ENCODE measurements at regions not wholly inside any gene's neighbourhood (a gene's known extent, or its start where the extent isn't known, plus 50 kb on each side); places are given as distances from the start of the nearest gene placed in this dataset.

GRCh38 chr18:65623676-65624075 lies 127.1 kb upstream of the CDH7 start:
- Histone ChIP-seq H3K4me2 (ENCODE audit: control insufficient read depth, extremely low read depth, insufficient read depth, low read depth, low read length) (no peak overlapping the region), H3K36me3 (ENCODE audit: control insufficient read depth in 2 of 2, extremely low read depth in 1 of 2, insufficient read depth in 2 of 2, low read length in 2 of 2) (no peaks in the 10 kb centered on the region), H3K27ac (ENCODE audit: control insufficient read depth, insufficient read depth, low read length) (no peak overlapping the region), H3K9me1 (ENCODE audit: control insufficient read depth, extremely low read depth, insufficient read depth, low read length) (no peaks in the 10 kb centered on the region), H3K4me1 (ENCODE audit: control insufficient read depth, extremely low read depth, insufficient read depth, low read length) (no peaks in the 10 kb centered on the region), H2AFZ (ENCODE audit: control insufficient read depth, low read length) (no peak overlapping the region), H3K9ac (ENCODE audit: control insufficient read depth, extremely low read depth, insufficient read depth, low read length) (no peak overlapping the region), H3K27me3 (ENCODE audit: control insufficient read depth, extremely low read depth, insufficient read depth, low read length) (no peaks in the 10 kb centered on the region), H3K79me2 (ENCODE audit: control insufficient read depth, insufficient read depth, low read length) (no peaks in the 10 kb centered on the region), H3K4me3 (ENCODE audit: control insufficient read depth in 2 of 3, extremely low read depth in 1 of 3, insufficient read depth in 2 of 3, low read depth in 1 of 3, low read length in 3 of 3) (no peak overlapping the region), H4K20me1 (ENCODE audit: control insufficient read depth, extremely low read depth, insufficient read depth, low read length) (no peaks in the 10 kb centered on the region), H3K9me3 (ENCODE audit: control insufficient read depth, low read depth, low read length) (peaks cover 4% of the 10 kb centered on the region)
- TF ChIP-seq, protein P1, sequence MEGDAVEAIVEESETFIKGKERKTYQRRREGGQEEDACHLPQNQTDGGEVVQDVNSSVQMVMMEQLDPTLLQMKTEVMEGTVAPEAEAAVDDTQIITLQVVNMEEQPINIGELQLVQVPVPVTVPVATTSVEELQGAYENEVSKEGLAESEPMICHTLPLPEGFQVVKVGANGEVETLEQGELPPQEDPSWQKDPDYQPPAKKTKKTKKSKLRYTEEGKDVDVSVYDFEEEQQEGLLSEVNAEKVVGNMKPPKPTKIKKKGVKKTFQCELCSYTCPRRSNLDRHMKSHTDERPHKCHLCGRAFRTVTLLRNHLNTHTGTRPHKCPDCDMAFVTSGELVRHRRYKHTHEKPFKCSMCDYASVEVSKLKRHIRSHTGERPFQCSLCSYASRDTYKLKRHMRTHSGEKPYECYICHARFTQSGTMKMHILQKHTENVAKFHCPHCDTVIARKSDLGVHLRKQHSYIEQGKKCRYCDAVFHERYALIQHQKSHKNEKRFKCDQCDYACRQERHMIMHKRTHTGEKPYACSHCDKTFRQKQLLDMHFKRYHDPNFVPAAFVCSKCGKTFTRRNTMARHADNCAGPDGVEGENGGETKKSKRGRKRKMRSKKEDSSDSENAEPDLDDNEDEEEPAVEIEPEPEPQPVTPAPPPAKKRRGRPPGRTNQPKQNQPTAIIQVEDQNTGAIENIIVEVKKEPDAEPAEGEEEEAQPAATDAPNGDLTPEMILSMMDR (optimal IDR thresholded peaks at IDR 0.05 in 1 of 3, IDR thresholded peaks at IDR 0.05 in 1 of 3, conservative IDR thresholded peaks at IDR 0.05 in 1 of 3; ENCODE audit: extremely low read depth in 1 of 3, insufficient read depth in 2 of 3, low read length in 3 of 3) = no peak
- DNase-seq (ENCODE audit: low read depth, low spot score) (no peak), FAIRE-seq (no peak)
- dilution Hi-C loops (cut with MboI; ENCODE audit: extremely low pct_ligation_motif_present, low sequenced_read_pairs) = no loop called here

DNA sequence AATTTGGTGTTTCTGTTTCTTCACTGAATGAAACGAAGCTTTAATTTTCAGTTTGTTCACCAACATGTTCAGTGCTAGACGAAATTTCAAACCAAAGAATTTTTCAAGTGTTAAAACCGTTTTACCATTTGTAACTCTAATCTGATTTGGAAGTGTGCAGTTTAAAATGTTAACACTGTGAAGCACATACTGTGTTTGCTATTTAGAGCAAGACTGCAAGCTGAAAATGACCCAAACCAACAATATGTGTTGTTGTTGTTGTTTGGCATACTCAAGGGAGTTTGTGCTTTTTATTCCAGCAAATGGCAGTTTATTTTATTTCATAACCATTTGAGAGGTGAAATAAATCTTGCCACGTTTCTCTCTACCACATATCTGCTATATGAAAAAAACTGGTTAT lies 128.4 kb upstream of the CDH7 start:
- DNase-seq (ENCODE audit: low read depth, low spot score) = no peak
- H3K27ac ChIP-seq (ENCODE audit: control insufficient read depth, insufficient read depth, low read length) = no peak overlapping the region
- dilution Hi-C loops (cut with MboI; ENCODE audit: extremely low pct_ligation_motif_present, low sequenced_read_pairs) = no loop called here
- H3K27me3 ChIP-seq (ENCODE audit: control insufficient read depth, extremely low read depth, insufficient read depth, low read length) = no peaks in the 10 kb centered on the region
- no peak for FAIRE-seq
- H3K4me1 ChIP-seq (ENCODE audit: control insufficient read depth, extremely low read depth, insufficient read depth, low read length) = no peaks in the 10 kb centered on the region
- H3K36me3 ChIP-seq (ENCODE audit: control insufficient read depth in 2 of 2, extremely low read depth in 1 of 2, insufficient read depth in 2 of 2, low read length in 2 of 2) = no peaks in the 10 kb centered on the region
- H4K20me1 ChIP-seq (ENCODE audit: control insufficient read depth, extremely low read depth, insufficient read depth, low read length) = no peaks in the 10 kb centered on the region
- H3K79me2 ChIP-seq (ENCODE audit: control insufficient read depth, insufficient read depth, low read length) = no peaks in the 10 kb centered on the region
- no peak overlapping the region for H3K9ac ChIP-seq (ENCODE audit: control insufficient read depth, extremely low read depth, insufficient read depth, low read length)
- H2AFZ ChIP-seq (ENCODE audit: control insufficient read depth, low read length) = no peak overlapping the region
- no peak overlapping the region for H3K4me2 ChIP-seq (ENCODE audit: control insufficient read depth, extremely low read depth, insufficient read depth, low read depth, low read length)
- no peak for TF ChIP-seq EZH2 (IDR thresholded peaks at IDR 0.05; ENCODE audit: low read length)
- TF ChIP-seq, protein P1 (optimal IDR thresholded peaks at IDR 0.05 in 1 of 3, IDR thresholded peaks at IDR 0.05 in 1 of 3, conservative IDR thresholded peaks at IDR 0.05 in 1 of 3; ENCODE audit: extremely low read depth in 1 of 3, insufficient read depth in 2 of 3, low read length in 3 of 3) = no peak
- no peaks in the 10 kb centered on the region for H3K9me1 ChIP-seq (ENCODE audit: control insufficient read depth, extremely low read depth, insufficient read depth, low read length)
- no peak overlapping the region for H3K4me3 ChIP-seq (ENCODE audit: control insufficient read depth in 2 of 3, extremely low read depth in 1 of 3, insufficient read depth in 2 of 3, low read depth in 1 of 3, low read length in 3 of 3)
- H3K9me3 ChIP-seq (ENCODE audit: control insufficient read depth, low read depth, low read length) = peaks cover 4% of the 10 kb centered on the region

Measured in keratinocyte (primary cell).